GM19438 (cell line): ENCODE measurements at regions not wholly inside any gene's neighbourhood (a gene's known extent, or its start where the extent isn't known, plus 50 kb on each side); places are given as distances from the start of the nearest gene placed in this dataset.

Experiments used
- ATAC-seq: cut with Tn5 transposase; IDR thresholded peaks from one replicate; pipeline ENCODE4 v1.9.1; 2021; ENCODE audit warnings: low read depth; ENCODE audit not compliant: unreplicated experiment

DNA sequence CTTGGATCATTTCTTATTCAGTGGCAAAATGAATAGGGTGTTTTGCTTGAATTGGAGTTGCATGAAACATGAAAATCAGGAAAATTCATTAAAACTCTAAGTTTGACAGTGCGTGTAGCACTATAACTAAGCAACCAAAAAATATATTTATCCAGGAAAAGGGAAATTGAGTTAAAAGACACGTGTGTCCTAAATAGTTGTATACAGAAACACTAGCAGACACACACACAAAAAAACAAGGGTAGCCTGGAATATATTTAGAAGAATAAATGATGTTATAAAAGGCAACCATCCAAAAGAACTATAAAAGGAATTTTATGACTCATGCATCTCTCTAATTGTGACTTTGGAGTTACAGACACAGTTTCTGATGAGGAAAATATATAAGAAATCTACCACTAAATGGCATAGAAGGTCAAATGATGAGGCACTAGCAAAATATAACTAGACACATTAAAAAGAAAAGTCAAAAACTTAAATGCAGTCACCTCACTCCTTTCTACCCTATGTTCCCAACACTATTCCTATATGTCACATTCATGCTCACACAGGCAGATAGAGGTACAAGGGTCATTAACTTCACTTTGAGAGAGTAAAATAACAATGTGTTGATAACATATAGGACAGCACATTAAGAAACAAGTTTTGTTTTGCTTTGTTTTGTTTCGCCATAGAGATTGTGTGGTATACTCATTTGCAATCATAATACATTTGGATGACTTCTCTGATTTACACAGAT lies 793.6 kb upstream of the INTU start:
- no peak for ATAC-seq

- no peak for ATAC-seq
Measured at GRCh38 chr4:126843492-126844067, 789.2 kb upstream of the INTU start.

GRCh38 chr4:126850286-126850685 lies 782.5 kb upstream of the INTU start:
- ATAC-seq: no peak

DNA sequence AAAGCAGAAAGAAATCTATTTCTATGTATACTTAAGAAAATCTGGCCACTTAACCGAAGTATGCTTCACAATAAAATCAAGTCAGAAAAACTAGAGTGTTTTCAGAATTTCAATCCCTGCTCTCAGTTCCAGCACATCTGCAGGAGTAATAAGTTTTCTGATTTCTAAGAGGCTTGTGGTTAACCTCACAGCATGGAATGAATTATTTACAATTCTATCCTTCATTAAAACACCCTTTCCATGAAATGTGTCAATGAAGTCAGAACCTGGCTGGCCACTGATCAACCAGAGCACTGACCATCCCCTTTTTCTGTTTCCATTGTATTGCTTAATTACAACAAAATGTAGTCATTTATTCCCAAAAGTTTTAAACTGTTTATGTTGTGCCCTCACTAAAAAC lies 781.4 kb upstream of the INTU start:
- no peak for ATAC-seq

DNA sequence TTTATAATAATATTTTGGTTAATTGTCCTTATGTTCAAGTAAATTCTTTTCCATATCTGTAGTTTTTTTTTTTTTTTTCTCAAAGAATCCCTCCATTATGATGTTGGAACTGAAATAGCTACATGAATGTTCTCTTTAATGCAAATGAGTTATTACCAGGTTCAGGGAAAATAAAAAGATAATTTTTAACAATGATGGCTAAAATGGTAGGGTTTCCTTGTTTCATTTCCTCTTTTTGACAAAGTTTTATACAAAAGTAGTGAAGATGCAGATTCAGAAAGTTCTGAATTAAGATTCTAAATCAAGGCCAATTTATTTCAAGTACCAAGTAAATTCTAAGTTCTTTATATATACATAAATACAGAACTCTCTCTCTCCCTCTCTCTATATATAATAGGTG lies 779.0 kb upstream of the INTU start:
- no peak for ATAC-seq

- ATAC-seq: no peak
Measured at GRCh38 chr4:126856906-126857305, 775.9 kb upstream of the INTU start.

- no peak for ATAC-seq
Measured at GRCh38 chr4:126859314-126859713, 773.4 kb upstream of the INTU start.

DNA sequence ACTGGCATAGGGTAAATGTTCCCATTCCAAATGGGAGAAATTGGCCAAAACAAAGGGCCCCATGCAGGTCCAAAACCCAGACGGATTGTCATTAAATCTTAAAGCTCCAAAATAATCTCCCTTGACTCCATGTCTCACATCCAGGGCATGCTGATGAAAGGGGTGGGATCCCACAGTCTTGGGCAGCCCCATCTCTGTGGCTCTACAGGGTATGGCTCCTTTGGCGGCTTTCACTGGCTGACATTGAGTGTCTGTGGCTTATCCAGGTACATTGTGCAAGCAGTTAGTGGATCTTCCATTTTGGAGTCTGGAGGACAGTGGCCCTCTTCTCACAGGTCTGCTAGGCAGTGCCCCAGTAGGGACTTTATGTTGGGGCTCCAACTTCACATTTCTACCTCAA lies 772.9 kb upstream of the INTU start:
- no peak for ATAC-seq

DNA sequence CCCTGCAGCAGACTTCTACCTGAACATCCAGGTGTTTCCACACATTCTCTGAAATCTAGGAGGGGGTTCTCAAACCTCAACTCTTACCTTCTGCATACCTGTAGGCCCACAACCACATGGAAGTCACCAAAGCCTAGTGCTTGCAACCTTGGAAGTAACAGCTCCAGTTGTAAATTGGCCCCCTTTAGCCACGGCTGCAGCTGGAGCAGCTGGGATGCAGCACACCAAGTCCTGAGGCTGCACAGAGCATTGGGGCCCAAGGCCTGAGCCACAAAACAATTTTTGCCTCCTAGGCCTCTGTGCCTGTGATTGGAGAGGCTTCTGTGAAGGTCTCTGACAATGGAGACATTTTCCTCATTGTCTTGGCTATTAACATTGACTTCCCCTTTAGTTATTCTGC lies 772.4 kb upstream of the INTU start:
- no peak for ATAC-seq

DNA sequence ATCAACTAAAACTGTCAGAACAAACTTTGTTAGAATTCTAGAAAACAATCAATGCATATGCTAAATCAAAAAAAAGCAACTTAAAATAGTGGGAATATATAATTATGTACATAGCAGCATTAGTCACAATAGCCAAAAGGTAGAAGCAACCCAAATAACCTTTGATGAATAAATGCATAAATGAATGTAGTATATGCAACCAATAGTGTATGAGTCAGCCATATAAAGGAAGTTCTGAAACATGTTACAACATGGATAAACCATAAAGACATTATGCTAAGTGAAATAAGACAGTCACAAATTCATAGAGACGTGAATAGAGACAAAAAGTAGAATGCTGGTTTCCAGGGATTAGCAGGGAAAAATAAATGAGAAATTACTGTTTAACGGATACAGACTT lies 762.8 kb upstream of the INTU start:
- no peak for ATAC-seq

GRCh38 chr4:126871810-126872209 lies 760.9 kb upstream of the INTU start:
- ATAC-seq: no peak

- ATAC-seq: no peak
Measured at GRCh38 chr4:126874533-126874932, 758.2 kb upstream of the INTU start.

GRCh38 chr4:126888968-126889367 lies 743.8 kb upstream of the INTU start:
- no peak for ATAC-seq

DNA sequence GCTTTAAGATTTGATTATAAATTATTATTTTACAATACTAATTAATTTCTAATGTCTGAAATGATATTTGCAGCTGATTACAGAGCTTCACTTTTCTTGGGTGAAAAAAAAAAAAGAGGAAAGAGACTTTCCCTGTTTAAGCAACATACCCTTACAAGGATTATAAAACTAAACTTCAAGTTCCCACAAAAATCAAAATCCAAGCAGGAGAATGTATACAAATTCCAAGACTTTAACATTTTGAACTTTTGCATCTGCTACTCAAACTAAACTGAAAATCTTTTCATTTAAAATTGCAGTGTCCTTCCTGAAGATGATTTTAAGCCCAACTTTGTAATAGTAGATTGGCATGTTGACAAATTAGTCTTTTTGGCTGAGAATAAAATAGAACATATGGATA lies 742.4 kb upstream of the INTU start:
- no peak for ATAC-seq

DNA sequence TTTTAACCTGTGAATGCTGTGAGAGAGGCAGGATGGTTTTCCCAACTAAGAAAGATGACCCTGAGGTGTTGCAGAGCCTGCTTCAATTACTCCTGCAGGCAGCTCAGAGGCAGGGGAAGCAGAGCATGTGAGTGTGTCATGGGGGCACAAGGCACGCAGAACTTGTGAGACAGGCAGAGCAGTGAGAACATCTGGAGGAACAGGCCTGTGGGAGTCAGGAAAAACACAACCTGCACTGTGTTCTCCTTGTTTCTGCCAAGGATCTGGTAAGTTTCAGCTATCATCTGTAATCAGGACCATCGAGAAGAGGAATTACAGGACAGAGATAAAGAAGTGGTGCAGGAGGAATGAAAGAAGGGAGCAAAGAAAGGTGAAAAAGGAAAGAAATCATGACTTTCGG lies 741.8 kb upstream of the INTU start:
- ATAC-seq: no peak

DNA sequence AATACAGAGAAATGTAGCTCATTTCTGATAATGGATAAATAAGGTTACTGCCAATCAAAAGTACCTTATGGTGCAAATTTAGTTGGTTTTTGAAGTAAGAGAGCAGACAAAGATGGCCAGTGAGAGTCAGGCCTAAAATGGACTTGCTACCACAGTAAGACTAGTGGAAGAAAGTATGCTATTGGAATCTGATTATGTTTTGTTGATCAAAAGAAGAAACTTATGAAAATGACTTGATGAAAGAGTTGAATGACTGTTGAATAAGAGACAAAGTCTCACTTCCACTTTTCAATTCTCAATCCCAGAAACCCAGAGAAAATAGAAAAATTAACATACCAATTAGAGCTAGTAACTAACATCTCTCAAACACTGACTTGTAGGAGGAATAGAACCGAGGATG lies 737.8 kb upstream of the INTU start:
- ATAC-seq: no peak

DNA sequence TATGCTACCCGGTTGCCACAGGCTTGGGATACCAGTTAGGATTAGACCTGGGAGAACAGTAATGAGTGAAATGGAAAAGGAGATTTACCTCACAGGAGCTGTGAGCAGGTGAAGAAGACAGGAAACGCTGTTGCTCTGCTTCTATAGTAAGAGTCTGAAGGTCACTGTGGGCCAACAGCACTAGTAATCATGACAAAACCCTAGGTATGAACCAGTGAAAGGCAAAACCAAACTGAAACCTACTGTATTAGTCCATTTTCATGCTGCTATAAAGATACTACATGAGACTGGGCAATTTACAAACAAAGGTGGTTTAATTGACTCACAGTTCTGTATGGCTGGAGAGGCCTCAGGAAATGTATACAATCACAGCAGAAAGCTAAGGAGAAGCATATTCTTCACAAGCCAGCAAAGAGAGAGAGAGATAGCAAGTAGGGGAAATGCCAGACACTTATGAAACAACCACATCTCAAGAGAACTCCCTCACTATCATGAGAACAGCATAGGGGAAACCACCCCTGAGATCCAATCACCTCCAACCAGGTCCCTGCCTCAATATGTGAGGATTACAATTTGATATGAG lies 736.7 kb upstream of the INTU start:
- no peak for ATAC-seq

DNA sequence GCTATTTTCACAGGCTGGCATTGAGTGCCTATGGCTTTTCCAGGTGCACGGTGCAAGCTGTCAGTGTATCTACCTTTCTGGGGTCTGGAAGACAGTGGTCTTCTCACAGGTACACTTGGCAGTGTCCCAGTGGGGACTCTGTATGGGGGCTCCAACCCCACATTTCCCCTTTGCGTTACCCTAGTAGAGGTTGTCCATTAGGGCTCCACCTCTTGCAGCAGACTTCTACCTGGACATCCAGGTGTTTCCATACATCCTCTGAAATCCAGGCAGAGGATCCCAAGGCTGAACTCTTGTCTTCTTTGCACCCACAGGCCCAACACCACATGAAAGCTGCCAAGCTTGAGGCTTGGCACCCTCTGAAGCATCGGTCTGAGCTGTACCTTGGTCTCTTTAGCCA lies 735.7 kb upstream of the INTU start:
- no peak for ATAC-seq

DNA sequence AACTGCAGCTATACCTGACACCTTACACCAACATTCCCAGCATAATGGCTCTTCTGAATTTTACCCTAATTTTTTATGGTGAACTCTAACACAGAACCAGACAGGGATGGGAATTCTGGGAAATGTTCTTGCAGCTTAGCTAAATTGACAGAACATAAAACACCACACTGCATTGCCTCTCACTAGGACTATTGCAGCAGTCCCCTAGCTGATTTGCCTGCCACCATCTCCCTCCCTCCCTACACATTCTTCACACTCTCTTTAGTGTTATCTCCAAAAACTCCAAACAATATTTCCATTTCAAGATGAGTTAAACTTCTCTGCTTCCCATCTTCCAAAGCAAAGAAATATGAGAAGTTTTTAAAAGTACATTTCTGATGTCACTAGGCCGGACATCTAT lies 733.9 kb upstream of the INTU start:
- ATAC-seq: no peak

- ATAC-seq: no peak
Measured at GRCh38 chr4:126899331-126899801, 733.4 kb upstream of the INTU start.

- ATAC-seq: no peak
Measured at GRCh38 chr4:126906466-126906865, 726.3 kb upstream of the INTU start.

- ATAC-seq: no peak
Measured at GRCh38 chr4:126907389-126907788, 725.4 kb upstream of the INTU start.
